A204.1 (cell line): ENCODE measurements at regions not wholly inside any gene's neighbourhood (a gene's known extent, or its start where the extent isn't known, plus 50 kb on each side); places are given as distances from the start of the nearest gene placed in this dataset.

ENCODE experiments used
- FAIRE-seq: peaks from 2 replicates; lab custom pipeline; 2012; peaks lifted over from hg19 to GRCh38; lab: Jason Lieb, UNC

DNA sequence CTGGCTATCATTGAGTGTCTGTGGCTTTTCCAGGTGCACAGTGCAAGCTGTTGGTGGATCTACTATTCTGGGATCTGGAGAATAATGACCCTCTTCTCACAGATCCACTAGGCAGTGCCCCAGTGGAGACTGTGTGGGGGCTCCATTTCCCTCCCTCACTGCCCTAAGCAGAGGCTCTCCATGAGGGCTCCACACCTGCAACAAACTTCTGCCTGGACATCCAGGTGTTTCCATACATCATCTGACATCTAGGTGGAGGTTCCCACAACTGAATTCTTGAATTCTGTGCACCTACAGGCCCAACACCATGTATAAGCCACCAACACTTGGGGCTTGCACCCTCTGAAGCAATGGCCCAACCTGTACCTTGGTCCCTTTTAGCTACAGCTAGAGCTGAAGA is 775.4 kb upstream of the CDH2 start:
- no peak for FAIRE-seq

DNA sequence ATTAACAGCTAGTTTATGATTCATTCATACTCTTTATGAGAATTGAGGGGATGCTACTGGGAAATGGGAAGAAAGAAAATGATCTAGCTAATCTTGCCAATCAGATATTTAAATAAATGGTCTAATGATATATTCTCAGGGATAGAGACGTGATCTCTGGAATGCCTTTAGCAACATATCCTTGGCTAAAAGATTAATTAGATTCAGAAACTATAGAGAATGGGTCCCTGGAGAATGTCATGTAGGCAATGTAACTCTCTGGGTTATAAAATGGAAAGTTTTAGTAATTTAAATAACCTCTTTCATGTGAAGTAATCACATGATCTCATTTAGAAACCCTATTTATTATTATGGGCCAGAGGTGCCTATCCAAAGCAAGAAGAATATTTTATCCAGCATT is 771.0 kb upstream of the CDH2 start:
- FAIRE-seq = no peak

DNA sequence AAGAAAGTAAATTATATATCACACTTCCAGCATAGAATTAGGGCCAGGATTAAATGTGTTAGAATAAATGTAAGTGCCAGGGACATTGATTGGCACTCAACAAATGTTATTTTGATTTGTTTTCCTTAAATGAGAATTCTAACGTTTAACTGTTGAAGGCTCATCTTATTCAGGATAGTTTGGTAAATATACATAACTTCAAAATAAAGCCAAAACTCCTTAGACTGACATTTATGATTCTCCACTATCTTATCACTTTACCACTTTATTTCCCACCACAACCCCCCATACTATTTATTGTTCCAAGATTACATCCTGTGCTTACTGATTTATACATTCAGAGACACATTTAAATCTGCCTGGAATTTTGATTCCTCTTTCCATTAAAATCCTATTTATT is 769.5 kb upstream of the CDH2 start:
- no peak for FAIRE-seq

DNA sequence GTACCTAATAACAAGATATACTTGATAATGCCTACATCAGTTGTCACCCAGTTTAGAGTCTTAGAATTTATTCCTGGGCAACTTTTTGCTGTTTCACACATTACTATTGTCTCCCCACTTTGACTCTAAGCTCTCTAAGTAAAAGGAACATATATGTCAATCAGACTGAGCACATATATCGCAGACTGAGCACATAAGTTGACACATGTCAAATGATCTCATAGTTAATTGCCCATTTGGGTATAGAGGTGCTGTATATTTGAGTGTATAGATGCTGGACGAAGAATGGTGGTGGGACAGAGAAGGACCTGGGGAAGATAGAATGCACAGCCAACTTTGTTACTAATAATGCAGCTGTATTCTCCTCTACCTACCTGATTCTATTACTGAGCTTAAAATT is 746.0 kb upstream of the CDH2 start:
- no peak for FAIRE-seq

DNA sequence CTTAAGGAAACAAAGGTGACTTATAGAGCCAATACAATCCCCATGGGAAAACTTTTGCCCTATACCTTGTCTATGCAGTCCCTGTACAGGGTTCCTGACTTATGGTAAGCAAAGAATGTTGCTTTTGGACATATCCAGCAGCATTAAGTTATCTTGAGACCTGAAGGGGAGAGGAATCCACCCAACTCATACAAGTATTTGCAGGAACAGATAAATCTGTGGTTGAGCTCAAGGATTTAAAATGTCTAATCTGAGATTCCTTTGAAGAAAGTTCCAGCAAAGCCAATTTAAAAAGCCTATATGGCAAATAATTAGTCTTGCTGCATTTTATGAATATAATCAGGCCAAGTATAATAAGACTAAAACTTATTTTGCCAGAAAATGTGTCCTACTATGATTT is 739.5 kb upstream of the CDH2 start:
- no peak for FAIRE-seq

DNA sequence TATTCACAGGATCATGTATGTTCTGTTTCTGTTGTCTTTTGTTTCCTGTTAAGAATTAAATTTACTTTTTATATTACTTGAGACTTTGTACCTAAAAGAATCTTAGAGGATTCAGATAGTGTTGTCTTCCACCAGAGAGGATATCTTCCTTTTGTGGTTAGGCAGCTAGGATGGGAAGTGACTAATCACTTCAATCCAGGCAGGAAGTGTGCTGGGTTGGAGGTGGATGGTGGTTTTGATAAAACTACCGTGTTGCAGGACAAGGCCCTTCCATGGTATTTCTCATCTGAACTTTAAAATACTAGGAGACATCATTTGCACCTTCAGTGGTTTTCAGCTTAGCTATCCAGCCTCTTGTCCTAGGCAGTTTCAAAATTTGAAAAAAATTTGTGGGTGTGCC is 728.6 kb upstream of the CDH2 start:
- FAIRE-seq = no peak

DNA sequence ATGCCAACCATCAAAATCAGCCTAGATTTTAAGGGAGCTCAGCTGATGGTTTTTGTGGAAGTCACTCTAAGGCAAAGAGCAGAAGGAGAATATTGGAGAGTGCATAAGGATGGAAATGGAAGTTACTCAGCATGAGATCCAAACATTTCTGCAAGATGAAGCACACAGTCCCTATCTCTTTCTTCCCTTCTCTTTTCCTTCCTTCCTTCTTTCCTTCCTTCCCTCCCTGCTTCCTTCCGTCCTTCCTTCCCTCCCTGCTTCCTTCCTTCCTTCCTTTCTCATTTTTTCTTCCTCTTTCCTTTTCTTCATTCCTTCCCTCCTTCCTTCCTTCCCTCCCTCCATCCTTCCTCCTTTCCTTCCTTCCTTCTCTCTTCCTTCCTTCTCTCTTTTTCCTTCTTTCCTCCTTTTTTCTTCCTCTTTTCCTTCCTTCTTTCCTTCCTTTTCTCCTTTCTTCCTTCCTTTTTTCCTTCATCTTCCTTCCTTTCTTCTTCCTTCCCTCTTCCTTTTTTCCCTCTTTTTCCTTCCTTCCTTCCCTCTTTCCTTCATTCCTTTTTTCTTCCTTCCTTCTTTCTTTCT is 727.9 kb upstream of the CDH2 start:
- no peak for FAIRE-seq

DNA sequence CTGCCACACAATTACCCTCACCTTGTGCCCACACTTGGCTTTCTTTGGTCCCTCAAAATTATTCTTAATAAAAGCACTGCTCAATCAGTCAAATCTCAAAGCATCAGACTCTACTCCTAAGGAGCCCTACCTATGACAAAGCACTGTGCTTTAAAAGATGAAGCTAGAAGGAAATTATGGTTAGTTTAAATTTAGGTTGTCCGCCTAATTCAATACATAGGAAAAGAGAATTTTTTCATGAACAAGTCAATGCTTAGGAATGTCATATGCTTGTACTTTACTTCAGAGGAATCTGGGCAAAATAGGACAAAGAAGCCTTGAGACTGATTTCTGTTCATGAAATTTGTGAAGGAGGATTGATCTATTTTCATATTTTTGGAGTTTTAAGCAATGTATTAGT is 726.4 kb upstream of the CDH2 start:
- no peak for FAIRE-seq

DNA sequence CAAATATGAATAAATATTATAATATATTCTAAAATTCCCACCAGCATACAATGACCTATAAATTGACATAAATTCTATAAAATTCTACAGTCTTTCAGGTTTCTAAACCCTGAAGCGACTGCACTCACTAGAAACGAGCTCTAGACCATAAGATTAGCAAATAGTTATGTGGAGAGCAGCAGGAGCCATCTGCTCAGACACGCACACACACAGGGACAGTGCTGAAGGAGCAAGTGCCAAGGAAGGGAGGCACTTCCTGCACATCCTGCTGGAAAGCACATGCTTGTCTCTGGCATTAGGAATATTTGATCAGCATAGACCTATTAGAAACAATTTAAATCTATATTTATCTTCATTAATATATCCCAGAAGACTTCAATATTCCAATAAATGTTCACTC is 713.9 kb upstream of the CDH2 start:
- FAIRE-seq = no peak

DNA sequence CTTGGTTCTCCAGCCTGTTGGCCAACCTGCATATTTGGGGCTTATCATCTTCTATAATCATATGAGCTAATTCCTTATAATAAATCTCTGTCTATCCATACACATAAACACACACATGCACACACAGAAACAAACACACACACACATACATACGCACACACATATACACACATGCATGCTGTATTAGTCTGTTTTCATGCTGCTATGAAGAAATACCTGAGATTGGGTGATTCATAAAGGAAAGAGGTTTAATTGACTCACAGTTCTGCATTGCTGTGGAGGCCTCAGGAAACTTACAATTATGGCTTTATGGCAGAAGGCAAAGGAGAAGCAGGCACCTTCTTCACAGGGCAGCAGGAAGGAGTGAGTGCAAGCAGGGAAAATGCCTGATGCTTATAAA is 707.4 kb upstream of the CDH2 start:
- no peak for FAIRE-seq

DNA sequence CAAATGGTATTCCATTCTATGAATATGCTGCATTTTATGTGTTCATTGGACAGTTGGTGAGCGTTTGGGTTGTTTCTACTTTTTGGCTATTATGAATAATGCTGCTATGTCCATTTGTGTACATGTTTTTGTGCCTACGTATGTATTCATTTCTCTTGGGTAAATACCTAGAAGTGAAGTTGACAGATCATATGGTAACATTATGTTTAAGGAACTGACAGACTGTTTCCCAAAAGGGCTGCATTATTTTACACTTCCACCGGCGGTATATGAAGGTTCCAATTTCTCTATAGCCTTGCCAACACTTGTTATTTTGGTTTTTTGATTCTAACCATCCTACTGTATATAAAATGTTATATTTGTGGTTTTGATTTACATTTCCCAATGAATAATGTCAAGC is 703.9 kb upstream of the CDH2 start:
- FAIRE-seq = no peak

DNA sequence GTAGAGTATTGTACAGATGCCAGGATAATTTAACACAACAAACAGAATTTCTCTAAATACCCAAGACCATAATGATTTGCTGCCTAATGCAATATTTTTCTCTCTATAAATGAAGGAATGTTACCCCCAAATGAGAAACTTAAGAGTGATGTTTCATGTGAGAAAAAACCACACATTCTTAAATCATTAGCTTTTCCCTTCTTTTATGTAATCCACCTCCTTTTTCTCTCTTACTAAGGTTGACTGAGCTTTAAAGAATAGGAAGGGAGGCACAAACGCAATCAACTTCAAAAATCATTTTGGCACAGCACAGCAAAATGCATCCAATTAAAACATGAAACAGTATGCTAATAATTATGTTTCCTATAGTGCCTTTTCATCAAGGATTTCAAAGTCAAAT is 698.1 kb upstream of the CDH2 start:
- FAIRE-seq = no peak

DNA sequence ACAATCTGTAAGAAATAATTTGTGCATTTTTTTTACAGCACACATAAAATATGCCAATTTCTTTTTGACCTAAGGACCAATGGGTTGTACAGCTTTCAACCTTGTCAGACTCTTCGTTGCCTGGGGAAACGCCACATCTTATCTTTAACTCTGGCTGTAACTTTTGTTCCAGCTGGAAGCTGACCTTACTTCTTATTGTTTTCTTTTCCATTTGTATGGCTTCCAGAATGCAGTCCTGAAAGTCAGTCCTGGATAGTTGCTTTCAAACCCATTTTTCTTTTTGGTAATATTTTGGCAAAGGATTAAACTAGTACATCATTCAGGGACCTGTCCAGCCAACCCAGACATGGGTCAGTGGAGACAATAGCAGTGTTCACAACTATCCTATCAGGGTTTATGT is 686.5 kb upstream of the CDH2 start:
- no peak for FAIRE-seq

DNA sequence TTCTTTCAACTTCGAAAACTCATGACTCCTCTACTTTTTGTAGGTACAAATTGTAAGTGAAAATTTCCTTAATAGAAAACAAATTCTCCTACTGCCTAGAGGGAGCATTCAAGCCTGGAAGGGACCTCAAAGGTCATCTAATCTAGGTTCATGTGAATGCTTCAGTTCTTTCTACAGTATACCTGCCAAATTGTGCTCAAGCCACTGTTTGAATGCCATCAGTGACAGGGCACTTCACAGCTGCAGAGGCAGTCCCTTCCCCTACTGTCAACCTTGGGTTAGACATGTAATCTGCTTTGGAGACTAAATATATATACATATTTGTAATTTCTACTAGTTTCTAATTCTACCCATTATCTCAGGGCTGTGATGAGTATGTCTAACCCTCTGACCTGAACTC is 681.3 kb upstream of the CDH2 start:
- no peak for FAIRE-seq

DNA sequence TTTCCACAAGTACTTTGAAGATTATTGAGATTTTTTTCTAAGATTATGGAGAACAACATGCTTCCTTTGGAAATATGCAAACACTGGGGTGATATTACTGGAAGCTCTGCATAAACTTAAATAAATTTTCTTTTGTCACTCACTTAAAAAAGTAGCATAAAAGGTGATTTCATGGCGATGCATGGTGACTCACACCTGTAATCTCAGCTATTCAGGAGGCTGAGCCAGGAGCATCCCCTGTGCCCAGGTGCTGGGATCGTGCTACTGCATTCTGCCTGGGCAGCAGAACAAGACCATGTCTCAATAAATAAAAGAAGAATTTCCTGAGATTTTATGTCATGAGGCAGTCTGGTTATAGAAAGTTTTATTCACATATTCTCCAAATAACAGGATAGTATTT is 679.1 kb upstream of the CDH2 start:
- FAIRE-seq = no peak

DNA sequence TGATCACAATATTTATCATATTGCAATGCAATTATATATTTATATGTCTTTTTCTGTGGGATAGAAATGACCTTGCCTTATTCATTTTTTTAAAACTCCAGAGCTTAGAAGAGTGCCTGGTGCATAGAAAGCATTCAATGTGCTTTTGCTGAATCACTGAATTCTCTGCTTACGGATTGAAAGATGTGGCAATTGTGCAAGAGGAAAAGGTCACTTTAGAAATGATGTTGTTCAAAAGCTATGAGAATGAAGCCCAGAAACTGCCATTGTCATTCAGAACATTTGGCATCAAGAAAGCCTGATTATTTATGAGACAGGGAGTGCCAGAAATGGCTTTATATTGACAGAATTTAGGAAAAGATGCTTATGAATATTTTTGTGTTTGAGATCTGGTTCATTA is 678.6 kb upstream of the CDH2 start:
- no peak for FAIRE-seq

DNA sequence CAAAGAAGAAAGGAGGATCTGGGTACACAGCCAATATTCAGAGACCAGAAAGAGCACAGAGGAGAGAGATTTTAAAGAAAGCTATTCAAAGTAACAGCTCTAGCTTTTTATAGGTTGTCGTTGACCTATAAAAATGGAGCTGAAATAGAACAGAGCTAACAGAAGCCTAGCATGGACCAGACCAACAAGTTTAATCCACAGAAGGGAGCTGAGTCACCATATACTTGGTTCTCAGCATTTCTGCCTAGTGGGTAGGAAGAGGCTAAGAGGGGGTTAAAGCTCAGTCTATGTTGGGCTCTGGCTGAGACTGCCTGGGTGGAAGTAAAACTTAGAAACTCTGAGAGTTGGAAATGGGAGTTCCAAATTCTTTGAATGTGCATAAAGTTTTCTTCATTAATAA is 678.0 kb upstream of the CDH2 start:
- no peak for FAIRE-seq

DNA sequence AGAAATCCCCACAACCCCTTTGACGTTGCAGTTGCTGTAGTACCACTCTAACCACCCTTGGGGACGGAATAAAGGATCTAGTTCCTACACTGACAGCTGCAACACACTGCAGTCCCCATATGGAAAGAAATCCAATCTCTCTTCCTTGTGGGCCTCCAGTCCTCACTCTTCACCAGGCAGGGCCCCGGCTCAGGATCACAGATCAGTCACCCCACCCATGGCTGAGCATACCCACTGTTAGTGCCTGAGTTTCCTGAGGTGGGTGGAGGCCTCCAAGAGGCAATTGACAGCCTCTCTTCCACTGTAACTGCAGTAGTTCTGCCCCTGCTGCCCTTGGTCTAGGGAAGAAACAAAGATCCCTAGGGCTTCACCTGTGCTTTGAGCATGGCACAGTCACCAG is 670.0 kb upstream of the CDH2 start:
- FAIRE-seq = no peak

DNA sequence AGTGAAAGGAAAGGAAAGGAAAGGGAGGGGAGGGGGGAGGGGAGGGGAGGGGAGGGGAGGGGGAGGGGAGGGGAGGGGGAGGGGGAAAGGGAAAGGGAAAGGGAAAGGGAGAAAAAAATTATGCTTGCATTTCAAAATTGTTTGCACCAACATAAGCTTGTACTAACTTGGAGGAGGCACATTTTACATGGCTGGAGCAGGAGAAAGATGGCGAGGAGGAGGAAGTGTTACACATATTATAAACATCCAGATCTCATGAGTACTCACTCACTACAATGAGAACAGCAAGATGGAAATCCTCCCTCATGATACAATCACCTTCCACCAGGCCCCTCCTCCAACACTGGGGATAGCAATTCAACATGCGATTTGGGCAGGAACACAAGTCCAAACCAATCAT is 660.2 kb upstream of the CDH2 start:
- no peak for FAIRE-seq

DNA sequence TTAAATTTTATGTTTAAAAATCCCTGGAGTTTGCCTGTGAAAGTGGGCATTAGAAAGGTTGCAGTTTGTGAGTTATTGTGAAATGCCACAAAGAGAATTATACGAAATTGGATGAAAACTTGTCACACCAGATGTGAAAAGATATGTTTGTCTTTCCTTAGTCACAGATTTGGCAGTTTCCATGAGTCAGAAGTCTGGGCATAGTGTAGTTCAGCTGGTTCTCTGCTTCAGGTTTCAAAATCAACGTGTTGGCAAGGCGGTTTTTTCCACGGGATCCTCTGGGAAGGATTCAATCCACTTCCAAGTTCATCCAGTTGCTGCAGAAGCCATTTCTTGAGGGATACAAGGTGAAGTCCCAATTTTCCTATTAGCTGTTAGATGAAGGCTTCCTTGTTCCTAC is 658.0 kb upstream of the CDH2 start:
- FAIRE-seq = no peak

DNA sequence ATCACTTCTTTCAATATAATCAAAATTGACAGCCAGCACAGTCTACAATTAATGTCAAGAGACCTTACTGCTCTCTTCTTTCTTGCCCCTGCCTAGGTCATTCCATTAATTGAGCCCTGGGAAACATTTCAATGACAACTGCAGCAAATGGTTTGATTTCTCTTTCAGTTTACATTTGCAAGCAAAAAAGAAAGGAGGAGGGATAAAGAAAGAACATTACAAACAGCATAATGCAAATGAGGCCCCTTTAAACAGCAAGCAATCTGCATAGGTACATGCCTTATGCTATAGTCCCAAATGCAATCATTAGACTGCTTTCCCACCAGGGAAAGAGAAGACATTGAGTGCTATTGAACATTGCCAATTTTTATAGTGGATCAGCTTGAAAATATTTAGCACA is 655.0 kb upstream of the CDH2 start:
- no peak for FAIRE-seq

DNA sequence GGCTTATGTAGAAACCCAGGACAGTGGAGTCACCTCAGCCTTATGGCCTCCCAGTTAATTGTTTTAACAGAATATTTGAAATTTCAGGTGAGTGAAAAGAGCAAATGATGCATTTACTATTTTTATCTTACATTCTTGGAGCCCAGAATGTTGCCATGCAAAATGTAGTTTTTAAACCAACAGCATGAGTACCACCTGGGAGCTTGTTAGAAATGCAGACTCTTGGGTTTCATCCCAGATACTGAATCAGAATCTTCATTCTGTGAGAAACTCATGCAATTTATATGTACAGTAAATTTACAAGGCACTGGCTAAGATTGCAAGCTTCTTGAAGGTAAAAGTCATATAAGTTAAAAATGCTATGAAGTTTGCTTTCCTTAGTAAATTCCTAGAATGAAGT is 654.5 kb upstream of the CDH2 start:
- no peak for FAIRE-seq

DNA sequence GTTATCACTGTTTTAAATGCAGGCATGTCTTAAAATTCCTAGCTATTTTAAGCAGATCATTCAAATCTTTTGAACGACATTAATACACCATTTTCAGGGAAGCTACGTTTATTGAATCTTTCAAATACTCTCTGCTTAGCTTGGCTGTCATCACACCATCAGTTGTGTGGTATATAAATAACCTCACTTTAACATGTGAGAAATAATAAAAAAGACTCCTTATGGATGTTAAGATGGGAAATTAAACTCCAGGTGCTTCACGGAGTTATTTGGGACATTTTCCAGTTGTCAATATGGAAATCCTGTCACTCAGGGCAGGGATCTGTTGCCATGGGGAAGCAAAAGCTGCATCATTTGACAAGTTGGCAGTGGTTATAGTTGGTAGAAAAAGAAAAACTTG is 649.2 kb upstream of the CDH2 start:
- no peak for FAIRE-seq

DNA sequence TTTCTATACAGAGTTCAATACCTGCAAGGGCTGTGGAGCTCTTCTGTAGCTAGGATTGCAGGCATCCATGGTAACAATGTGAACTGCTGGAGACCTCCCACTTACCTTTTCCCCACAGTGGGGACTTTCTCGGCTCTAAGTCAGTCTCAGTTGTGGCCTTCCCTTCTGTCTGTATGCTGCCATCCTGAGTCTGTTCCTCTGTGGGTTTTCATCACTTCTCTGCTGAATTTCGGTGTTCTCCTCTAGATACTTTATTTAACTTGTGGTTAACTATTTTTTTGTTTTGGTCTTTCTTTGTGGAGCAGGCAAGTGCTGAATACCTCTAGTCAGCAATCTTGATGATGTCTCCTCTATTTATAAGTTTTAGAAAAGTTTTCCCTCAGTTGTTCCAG is 647.2 kb upstream of the CDH2 start:
- no peak for FAIRE-seq

DNA sequence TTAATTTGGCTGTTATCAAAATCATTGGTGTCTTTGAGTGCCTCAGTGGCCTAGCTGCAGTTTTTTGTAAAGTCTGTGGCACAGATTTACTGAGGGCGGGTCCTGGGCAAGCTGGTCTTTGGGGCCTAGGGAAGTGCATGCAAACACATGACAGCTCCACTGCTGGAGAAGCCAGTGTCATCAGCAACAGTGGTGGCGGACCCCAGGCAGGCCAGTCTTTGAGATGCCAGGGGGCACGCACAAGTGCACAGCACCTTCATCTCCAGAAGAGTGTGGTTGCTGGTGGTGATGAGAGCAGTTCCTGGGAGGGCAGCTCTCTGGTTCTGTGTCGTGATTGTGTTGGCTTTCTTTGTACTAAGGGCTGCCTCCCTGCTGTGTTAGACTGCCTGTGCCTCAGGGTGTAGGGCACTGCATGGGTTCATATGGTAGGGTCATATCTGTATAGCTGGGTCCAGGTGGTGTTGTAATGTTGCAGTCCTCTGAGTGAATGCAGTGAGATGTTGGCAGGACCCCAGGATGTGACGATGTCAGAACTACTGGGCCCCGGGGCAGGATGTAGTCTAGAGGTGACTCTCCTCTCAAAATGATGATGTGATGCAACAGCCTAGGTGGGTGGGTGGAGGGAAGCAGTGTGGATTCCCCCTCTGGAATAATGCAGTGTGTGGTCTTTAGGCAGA is 646.7 kb upstream of the CDH2 start:
- no peak for FAIRE-seq
